ENCODE measurements at regions not wholly inside any gene's neighbourhood (a gene's known extent, or its start where the extent isn't known, plus 50 kb on each side); places are given as distances from the start of the nearest gene placed in this dataset.
A peak's percentile ranks its signal among the peaks of the same experiment; 100 is the strongest.
"Not testable (repeated sequence)": the region's sequence is repeated elsewhere in the genome, so short reads cannot be mapped to it uniquely, and the experiment has no call there.

- no peak for DNase-seq
These were observed 88.7 kb upstream of the TNIK start for GRCh38 chr3:171548917-171549316.

- peak; percentile 64 for DNase-seq
These were observed 83.6 kb upstream of the TNIK start for GRCh38 chr3:171543759-171544300.

DNA sequence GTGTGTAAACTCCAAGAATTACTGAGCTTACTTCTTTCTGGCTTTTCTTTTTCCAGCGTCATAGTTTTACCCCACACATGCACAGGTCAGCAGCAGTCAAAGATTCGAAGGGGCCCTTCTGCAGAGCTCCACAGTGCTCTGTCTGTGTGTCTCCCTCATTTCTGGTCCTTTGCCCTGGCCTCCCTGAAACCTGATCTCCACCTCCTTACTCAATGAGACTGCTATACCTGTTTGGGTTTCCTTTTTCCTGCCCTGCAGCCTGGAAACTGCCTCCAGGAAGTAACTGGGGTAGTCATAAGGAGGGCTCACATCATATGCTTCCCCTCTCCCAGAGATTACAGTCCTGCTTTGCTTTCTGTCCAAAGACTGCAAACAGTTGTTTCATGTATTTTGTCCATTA, 82.8 kb upstream of the TNIK start:
- no peak for DNase-seq

DNA sequence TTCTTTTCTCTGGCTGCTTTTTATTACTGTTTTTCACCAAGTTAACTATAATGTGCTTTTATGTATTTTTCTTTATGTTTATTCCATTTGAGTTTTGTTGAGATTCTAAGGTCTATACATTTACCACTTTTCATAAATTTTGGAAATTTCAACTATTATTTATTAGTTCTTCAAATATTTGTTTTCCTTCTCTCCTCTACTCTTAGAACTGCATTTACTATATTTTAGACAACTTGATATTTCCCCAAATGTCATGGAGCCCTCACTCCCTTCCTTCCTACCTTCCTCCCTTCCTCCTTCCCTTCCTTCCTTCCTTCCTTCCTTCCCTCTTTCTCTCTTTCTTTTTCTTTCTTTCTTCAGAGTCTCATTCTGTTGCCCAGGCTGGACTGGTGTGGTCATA, 81.4 kb upstream of the TNIK start:
- DNase-seq, result no peak

DNA sequence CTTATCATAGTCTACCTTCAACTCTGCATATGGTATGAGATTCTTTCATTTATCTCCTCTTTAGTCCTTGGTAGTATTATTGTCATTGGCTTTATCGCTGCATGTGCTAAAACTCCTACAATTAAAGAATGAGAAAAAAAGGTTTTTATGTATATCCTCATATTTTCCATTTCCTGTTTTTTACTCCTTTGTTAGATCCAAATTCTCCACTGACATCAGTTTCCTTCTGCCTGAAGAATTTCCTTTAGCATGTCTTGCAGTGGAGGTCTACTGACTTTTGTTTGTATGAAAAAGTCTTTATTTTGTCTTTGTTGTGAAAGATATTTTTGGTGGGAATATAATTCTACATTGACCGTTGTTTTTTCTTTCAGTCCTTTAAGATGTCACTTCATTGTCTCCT, 81.0 kb upstream of the TNIK start:
- no peak for DNase-seq

DNA sequence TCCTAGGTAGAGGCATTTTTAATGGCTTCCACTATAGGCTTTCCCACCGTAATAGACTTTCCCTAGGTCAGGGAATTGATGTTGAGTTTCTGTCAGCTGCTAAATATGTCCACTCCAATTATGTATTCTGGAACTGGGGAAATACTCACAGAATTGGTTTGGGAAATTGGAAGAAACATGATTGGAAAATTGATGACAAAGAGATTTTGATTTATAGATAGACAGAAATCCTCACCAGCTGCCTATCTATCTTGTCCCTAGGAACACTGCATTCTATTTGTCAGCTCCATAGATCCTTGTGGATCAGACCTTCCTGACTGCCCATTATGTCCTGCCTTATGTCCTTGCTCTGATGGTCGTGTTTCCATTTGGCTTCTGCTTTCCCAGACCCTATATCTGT, 75.6 kb upstream of the TNIK start:
- no peak for DNase-seq

DNA sequence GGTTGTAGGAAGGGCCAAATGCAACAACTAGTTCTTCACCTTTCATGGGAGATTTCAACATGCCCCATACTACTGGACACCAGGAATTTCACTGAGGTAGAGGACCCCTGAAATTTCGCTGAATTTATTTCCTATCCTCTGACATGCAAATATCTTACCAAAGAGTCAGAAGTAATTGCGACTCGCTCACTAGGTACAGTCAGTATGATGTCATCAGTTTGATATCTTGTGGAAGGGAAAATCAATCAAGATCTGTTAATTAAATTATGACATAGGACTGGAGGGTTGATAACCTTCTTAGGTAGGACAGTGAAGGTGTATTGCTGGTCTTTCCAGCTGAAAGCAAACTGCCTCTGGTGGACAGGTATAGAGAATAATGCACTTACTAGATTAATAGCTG, 74.9 kb upstream of the TNIK start:
- no peak for DNase-seq

- DNase-seq, result no peak
These were observed 73.5 kb upstream of the TNIK start for GRCh38 chr3:171533702-171534101.

DNA sequence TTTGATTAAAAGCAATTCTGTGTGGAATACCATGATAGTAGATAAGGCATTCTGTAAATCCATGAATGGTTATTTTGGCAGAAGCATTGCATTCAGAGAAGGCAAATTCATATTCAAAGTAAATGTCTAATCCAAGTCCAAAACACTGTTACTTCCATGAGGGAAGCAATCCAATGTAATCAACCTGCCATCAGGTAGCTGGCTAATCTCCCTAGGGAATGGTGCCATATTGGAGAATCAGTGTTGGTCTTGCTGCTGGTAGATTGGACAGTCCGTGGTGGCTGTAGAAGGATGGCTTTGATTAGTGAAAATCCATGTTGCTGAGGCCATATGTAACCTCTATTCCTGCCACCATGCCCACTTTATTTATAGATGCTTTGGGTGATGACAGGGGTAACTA, 72.1 kb upstream of the TNIK start:
- no peak for DNase-seq

- no peak for DNase-seq
These were observed 71.5 kb upstream of the TNIK start for GRCh38 chr3:171531716-171532115.

GRCh38 chr3:171528102-171528501, 67.9 kb upstream of the TNIK start:
- no peak for DNase-seq

DNA sequence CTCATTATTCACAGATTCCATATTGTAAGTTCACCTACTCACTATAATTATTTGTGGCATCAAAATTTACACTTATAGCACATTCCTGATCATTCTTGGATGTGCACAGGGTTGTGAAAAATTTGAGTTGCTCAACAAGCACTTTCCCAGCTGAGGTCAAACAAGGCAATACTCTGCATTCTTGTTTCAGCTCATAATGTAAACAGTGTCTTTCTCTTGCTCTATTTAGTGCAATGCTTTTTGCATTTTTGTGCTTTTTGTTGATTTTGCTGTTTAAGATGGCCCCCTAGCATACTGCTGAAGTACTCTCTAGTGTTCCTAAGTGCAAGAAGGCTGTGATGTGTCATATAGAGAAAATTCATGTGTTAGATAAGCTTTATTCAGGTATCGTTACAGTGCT, 66.7 kb upstream of the TNIK start:
- no peak for DNase-seq

DNA sequence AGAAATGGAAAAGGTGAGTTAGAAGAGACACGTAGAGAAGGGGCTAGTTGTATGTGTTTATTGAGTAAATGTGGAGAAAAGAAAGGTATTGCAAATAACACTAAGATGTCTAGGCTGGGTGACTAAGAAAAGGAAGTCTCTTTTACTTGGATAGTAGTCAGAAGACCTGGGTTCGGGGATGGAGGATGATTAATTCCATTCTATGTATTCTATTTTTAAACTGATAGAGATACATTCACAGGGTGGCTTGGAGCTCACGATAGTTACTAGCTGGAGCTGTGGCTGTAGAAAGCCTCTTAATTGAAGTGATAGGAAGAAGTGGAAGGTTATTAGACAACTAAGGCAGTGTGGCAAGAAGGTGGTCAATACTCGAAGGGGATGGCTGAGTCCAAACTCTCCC, 65.9 kb upstream of the TNIK start:
- no peak for DNase-seq

- no peak for DNase-seq
These were observed 65.2 kb upstream of the TNIK start for GRCh38 chr3:171525437-171525836.

- no peak for DNase-seq
These were observed 64.7 kb upstream of the TNIK start for GRCh38 chr3:171524921-171525310.

- no peak for DNase-seq
These were observed 62.4 kb upstream of the TNIK start for GRCh38 chr3:171522651-171523050.

DNA sequence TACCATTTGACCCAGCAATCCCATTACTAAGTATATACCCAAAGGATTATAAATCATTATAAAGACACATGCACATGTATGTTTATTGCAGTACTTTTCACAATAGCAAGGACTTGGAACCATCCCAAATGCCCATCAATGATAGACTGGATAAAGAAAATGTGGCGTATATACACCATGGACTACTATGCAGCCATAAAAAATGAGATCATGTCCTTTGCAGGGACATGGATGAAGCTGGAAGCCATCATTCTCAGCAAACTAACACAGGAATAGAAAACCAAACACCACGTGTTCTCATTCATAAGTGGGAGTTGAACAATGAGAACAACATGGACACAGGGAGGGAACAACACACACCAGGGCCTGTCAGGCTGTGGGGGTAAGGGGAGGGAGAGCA, 59.2 kb upstream of the TNIK start:
- not testable (repeated sequence) for DNase-seq

DNA sequence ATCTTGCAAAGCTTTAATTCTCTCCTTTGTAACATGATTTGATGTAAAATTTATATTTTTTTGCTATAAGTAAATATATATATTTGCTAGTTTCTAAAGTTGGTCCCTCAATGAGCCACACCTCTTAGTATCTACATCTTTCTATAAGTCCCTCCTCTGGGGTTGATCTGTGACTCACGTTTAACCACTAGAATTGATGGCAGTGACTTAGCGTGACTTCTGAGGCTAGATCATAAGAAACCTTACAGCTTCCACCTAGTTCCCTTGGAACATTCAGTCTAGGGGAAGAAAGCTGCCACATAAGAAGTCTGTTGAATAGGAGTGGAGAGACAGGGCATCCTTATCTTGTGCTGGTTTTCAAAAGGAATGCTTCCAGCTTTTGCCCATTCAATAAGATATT, 56.6 kb upstream of the TNIK start:
- DNase-seq, result no peak

GRCh38 chr3:171514466-171514865, 54.3 kb upstream of the TNIK start:
- no peak for DNase-seq

DNA sequence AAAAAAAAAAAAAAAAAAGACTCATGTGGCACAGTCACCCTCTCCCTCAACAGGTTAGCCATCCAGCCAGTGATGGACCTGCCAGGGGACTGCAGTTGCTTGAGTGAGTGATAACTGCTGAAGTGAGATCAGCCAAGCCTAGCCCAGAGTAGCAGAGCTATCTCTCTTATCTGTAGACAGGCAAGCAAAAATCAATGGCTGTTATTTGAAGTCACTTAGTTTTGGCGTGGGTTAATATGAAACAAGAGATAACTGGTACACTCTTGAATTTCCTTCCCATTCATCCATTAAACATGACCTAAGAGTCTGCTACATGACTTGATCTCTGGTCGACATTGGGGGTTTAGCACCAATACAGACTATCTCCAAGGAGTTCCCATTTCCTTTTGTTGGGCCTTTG, 51.2 kb upstream of the TNIK start:
- no peak for DNase-seq

Data from MV-4-11 (cell line).